Hepatocyte (in vitro differentiated cells): ENCODE measurements at regions not wholly inside any gene's neighbourhood (a gene's known extent, or its start where the extent isn't known, plus 50 kb on each side); places are given as distances from the start of the nearest gene placed in this dataset.

ENCODE experiments used
- CTCF ChIP-seq: fragments of 200-600 bp; sonication (generic); IDR thresholded peaks from 2 replicates; pipeline ENCODE4 v1.5.1; 2016; ENCODE audit warnings: antibody characterized with exemption, mild to moderate bottlenecking; ENCODE audit not compliant: poor library complexity
- EZH2 ChIP-seq: fragments of 200-600 bp; sonication (generic); IDR thresholded peaks from 2 replicates; pipeline ENCODE4 v1.6.1; 2016; ENCODE audit warnings: antibody characterized with exemption, mild to moderate bottlenecking, borderline replicate concordance

GRCh38 chr1:4546911-4547310, 107.5 kb upstream of the AJAP1 start:
- TF ChIP-seq CTCF (no peak), EZH2 (no peak)
